GM19463 (cell line): ENCODE measurements at regions not wholly inside any gene's neighbourhood (a gene's known extent, or its start where the extent isn't known, plus 50 kb on each side); places are given as distances from the start of the nearest gene placed in this dataset.

Experiments used
- ATAC-seq: cut with Tn5 transposase; IDR thresholded peaks from one replicate; pipeline ENCODE4 v1.9.1; 2021; ENCODE audit warnings: mild to moderate bottlenecking, moderate library complexity; ENCODE audit not compliant: unreplicated experiment

DNA sequence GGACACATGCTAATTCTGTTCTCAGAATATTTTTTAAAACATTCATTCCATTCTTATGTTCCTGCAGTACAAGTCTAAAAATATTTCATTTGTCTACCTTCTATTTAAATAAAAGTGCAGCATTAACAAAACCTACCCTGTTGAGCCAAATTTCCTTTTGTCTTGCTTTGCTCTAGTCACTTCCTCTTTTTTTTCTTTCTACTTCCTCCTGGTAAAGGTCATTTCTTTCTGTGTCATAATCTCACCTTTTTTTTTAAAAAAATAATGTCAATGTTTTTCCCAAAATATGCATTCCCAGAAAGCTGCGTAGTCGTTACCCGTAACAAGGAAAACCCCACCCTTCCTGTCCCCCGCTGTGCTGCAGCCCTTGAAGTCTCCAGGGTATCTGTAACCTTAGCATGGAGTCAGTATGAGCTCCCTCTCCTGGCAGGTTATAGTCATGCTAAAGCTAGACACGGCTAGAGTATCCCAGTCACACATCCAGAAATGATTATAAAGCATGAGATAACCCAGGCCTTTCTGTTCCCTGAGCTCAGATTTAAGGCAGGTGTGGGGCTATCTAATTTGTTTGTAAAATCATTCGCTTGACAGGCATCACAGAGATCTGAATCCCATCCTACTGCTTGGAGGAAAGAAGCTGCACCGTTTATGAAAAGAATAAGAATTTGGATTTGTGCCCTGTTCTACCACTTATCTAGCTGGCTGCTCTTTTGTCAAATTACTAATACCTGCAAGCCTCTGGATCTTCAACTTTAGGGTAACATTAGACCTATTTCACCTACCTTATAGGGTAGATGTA lies 51.1 kb upstream of the EED start:
- ATAC-seq: peak; percentile 92

DNA sequence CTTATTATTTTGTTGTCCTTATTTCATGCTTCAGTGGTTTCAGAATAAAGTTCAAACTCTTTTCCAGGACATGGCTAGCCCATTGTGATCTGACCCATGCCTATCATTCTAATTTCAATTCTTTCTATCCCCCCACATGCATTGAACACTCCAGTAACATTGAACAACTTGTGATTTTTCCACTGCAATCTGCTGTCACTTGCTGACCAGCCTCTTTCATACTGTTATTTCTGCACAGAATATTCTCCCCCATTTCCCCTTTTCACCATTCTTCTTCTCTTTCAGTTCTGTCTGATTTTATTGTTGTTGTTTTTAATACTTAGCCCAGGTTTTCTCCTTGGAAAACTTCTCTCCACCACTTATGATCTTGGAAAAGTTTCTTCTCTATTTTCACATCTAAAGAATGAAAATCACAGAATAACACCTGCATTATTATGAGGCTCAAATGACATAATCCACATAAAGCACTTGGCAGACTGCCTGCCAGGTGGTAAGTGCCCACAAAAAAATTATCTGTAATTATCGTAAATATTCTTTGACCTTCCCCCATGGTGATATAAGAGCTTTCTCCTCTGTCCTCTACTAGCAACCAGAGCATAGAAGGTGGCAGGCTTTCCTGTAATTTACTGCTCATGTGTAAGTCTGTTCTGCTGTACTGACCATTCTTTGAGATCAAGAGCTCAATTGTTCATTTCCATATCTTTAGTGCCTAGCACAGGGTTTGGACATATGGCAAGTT lies 51.9 kb upstream of the EED start:
- no peak for ATAC-seq

DNA sequence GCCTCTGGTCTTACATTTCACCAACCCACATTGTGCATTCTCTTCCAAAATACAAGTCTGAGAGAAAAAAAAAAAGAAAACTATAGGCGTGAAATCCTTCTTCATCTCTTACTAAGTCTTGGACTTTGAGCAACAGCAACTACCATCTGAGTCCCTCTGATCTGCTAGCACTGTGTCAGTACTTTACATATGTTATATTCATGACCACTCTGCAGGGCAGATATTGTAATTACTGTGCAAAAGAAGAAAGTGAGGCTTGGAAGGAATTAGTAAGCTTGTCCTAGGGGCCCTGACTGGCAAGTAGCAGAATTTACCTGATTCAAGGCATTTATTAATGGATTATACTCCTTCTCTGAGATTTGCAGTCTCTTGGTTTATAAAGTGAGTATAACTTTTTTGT lies 52.7 kb upstream of the EED start:
- no peak for ATAC-seq

DNA sequence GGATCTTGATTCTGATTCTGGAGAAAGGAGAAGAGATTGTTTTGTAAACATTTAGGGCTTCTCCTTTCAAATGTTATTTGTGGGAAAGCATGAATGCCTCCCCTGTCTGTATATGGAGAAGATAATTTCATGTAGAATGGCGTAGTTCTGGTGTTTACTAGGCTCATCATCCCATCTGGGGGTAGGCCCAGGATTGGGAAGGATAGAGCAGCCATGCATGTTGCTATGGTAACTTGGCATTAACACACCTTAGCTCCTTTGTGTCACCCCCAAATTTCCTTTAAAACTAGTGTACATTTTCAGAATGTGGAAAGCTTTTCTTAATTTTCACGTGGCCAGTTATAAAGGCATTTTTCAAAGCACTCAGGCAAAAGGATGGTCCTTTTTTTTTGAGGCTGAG lies 57.5 kb upstream of the EED start:
- ATAC-seq: no peak

DNA sequence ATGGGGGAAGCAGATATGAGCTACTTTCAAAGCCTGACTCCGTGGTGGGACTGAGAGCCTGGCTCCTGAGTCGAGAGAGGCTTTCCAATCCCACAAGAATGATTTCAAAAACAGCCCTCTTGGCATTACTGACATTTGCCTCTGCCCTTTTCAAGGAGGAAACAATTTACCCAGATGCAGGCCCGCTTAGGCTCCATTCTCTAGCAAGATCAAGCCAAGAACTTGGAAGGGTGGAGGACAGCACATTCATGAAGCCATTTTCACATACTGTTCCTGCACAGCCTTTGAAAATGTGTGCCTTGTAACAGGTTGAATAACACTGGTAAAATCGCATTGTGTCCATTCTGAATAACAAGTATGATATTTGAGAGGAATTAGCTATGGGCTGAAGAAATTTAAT lies 58.2 kb upstream of the EED start:
- no peak for ATAC-seq

DNA sequence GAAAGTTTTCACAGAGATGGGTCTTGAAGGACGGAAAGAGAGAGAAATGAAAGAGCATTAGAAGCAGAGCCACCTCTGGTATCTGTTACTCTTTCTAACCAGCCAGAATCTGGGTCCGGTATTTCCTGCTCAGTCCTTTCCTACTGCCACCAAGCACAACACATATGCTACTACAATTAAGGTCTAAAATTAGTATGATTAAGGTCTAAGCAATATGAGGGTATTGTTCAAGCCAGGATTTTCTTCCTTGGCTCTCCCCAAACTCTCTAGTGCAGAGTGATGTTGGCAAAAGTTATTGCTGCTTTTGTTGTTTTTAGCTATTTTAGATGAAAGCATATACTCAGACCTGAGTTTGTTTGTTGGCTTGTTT lies 59.2 kb upstream of the EED start:
- ATAC-seq: no peak

DNA sequence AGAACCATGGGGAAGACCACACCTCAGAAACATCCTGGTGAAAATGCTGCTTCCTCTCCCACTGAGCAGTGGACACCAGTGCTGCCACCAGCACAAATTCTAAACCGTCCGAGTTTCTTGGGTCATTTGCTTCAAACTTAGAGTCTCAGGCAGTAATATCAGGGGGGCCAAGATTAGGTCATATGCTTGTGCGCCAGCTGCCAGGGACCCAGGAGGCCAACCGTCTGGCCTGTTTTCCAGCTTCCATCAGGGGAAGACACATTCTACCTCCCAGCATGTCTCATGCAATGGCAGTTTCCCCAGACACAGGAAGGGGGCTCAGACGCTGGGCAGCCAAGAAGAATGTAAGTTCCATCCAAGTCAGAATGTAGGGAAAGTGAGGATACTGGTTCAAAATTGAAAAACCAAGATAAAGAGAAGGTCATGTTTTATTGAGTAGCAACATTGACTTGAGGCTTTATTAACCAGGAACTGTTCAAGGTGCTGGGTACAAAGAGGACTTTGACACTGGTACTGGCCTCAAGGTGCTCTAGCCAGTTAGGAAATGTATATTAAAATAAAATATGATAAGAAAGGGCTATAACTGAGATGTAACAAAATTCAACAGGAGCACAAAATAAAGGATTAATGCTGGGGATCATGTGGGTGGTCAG lies 59.7 kb upstream of the EED start:
- ATAC-seq: no peak

DNA sequence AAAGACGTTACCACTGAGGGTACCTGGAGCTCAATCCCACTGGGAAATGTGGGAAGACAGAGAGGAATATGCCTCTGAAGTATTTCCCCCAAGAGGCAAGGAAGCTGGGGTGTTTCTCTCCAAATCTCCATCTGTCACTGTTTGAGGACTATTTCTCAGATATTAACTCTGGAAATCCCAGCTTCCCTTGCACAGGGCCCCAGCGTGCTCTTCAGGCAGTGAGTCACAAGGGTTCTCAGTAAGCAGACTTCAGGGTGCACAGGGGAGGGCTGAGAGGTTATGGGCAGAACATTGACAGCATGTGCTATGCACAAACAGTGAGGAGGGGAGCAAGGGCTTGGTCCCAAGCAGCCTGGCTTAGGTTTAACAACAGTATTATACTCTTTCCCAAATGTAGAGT lies 60.9 kb upstream of the EED start:
- ATAC-seq: peak; percentile 32

DNA sequence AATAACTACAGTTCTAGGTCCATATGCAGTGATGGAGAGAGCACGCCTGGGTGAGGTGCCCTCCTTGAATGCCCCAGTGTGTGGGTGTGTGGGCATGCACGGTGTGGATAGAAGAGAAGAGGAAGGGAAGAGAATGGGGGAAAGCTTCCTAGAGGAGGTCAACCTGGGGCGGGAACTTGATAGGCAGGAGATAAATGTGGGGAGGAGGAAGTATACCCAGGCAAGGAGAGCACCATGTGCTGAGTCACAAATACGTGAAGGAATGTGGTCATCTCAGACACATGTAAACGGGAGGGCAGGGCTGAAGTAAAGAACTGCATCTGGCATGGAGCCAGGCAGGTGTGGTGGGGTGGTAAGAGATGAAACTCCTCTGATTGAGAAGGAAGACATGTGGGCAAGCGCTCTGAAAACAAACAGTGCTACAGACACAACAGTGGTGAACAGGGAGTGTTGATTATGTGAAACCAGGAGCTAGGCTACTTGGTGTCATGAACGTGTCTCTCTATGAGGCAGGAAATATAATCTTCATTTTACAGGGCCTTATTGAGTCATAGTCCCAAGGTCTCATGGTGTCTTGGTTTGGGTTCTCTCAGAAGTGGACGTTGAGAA lies 61.5 kb upstream of the EED start:
- peak; percentile 88 for ATAC-seq

DNA sequence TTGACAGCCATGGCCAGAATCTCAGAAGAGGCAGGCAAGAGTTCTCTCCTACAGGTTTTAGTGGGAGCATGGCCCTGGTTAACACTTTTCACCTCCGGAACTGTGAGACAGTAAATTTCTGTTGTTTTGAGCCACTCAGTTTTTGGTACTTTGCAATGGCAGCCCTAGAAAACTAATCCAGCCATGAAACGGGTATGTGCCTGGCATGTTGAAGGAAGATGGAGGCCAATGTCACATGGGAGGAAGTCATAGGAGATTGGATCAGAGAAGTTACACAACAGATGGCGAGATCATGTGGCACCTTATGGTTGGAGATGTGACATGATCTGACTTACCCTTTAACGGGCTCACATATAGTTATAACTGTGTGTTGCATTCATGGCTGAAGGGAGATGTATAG lies 63.2 kb upstream of the EED start:
- ATAC-seq: no peak

DNA sequence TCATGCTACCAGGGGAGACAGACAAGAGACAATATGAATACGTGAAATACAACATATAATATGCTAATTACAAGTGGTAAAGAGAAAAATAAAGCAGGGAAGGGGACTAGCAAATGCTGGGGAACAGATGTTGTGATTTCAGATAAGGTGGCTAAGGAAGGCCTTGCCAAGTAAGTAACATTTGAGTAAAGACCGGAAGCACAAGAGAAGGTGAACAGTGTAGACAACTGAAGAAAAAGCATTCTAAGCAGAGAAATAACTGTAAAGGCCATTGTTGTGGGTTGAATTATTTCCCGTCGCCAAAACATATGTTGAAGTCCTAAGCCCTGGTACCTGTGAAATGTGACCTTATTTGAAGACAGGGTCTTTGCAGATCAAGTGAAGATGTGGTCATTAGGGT lies 63.7 kb upstream of the EED start:
- no peak for ATAC-seq

DNA sequence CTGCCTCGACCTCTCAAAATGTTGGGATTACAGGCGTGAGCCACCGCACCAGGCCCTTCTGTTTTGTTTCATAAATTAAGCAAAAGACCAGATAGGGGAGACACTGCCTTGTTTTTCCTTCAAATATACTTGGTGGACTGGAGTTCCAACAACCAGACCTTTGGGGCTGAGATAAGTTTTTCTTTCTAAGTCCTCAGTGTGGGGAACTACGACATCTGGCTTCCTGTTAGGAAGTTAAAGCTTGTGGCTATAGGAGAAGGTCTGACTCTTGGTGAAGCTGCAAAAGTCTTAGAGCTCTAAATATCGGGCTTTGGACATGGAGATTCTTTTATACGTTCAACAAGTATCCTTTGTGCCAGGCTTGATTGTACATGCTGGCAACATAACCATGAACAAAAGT lies 64.1 kb upstream of the EED start:
- no peak for ATAC-seq

DNA sequence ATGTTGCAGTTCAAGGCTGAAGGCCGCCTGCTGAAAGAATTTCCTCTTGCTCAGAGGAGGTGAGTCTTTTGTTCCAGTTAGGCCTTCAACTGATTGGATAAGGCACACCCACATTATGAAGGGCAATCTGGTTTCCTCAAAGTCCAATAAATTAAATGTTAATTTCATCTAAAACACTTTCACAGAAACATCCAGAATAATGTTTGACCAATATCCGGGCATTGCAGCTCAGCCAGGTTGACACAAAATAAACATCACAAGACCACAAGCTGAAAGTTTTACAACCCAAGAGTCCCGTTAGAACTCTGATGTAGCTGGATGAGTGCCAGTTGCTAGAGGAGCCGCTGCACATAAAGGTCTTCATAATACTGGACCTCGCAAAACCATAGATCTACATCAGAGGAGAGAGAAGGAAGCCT lies 64.9 kb upstream of the EED start:
- ATAC-seq: no peak

DNA sequence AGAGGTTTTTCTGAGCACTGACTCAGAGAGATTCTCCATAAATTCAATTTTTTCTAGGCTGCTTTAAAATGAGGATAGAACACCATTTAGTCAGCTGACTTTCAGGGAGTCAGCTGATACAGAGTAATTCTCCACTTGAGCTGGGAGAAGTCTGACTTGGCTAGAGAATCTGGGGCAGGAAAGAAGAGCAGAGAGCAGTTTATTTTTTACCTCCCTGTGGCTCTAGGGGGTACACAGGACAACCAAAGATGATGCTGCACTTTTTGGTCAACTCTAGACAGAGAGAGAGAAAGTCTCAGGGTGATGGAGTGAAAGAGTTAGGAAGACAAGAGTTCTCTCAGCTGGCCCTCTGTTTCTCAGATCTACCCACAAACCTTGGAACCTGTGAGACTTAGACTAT lies 67.3 kb upstream of the EED start:
- ATAC-seq: no peak

DNA sequence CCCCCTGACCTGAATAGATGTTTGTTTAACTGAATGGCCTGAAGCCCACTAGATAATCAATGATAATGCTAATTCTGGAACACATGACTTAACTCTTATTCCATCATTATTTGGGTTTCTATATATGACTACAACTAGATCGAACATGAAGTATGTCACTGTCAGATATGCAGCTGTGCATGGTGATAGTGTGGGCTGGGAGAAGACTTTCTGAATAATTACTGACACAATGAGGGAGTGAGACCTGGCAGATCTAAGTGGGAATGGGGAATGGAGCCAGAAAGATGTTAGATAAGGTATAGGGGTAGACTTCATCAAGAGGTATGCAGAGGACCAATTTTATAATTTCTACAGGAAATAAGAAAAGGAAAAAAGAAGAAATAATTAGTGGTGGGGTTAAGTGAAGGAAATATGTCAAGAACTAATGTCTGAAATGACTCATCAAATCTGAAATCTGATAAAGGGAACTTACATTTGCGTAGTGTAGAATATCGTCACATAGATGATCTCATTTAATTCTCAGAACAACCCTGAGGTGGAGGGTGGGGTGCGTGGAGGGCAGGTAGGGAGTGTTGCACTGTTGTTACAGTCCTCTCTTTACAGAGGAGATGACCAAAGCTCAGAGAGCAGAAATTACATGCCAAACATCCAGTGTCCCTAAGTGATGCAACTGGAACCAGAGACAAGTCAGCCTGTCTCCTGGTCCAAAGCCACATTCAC lies 68.2 kb upstream of the EED start:
- ATAC-seq: peak; percentile 66

DNA sequence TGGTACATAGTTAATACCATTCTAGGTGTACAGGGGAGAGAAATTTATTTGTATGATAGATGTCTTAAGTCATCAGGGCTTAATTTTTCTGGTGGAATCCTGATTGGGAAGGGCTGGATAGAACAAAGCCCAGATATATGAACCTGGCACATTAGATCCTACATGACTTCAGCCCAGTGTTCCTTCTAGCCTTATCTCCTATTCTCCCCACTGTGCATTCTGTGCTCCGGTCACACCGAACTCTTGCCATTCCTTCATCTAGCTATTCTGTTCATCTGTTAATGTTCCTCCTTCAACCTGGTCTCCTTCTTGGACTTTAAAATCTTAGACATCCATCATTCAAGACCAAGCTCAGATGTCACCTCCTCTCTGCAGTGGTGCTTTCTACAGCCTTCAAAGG lies 68.9 kb upstream of the EED start:
- ATAC-seq: no peak

DNA sequence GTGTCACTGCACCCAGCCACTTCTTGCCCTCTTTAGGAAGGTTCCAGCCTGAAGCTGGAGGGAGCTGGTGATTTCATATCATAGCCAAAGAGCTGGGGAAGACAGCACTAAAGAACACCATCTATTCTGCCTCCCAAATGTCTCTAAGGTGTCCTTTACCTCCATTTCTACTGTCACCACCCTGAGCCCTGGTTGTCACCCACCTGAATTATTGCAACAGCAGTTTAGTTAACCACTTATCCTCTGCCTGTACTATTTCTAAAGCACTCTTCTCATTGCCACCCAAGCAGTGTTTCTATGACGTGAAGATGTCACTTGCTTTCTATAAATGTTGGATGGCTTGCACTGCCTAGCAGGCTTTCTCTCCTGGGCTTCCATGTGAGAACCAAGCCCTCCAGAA lies 69.4 kb upstream of the EED start:
- ATAC-seq: no peak

DNA sequence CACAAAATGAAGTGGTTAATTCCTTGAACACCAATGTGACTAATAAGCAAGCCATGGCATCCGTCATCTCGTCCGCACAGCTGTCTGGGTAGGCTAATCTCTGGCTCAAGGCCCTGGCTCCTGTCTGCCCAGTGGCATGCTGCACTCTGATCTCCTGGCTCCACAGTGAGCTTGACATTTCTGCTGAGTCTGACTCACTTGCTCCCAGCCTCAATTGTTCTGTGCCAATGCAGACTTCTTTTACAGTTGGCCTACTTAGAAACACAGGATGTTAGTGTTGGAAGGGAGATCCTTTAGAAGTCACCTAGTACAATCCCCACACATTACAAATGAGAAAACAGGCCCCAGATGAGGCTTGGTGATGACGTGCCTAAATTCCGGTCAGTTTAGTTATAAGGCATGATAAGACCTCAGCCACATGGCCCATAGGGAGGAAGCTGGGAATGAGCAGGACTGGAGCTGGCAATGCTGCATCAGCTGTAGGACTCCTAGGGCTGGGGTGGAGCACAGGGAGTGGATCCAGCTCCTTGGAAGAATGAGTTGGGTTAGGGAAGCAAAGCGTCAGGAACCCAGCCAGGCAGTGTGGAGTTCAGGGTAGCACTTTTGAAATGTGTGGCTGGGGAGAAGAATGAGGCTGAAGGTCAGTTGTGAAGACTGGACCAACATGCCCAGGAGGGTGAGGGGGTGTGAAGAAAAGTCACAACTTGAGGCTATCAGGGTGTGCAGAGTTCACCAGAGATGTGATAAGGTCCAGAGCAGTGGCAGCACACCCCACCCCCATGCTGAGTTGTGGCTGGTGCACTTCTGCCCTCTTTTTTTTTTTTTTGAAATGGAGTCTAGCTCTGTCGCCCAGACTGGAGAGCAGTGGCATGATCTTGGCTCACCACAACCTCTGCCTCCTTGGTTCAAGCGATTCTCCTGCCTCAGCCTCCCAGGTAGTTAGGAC lies 70.2 kb upstream of the EED start:
- no peak for ATAC-seq

DNA sequence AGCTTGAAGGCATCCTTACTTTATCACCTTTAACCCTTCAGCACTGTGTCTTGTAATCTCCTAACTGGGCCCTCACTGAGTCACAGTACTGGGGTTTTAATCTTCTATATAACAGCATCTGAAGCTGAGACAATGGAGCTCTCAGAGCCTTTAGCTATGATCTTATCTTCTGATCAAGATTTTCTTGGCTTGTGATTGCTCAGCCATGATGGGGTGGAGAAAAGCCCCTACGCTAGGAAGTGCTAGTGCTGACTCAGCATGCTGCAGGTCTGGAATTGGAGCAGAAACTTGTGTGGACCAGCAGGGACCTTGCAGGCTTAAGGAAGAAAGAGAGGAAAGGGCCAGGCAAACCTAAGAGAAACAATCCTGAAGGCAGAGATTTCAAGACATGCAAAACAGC lies 71.7 kb upstream of the EED start:
- ATAC-seq: no peak

DNA sequence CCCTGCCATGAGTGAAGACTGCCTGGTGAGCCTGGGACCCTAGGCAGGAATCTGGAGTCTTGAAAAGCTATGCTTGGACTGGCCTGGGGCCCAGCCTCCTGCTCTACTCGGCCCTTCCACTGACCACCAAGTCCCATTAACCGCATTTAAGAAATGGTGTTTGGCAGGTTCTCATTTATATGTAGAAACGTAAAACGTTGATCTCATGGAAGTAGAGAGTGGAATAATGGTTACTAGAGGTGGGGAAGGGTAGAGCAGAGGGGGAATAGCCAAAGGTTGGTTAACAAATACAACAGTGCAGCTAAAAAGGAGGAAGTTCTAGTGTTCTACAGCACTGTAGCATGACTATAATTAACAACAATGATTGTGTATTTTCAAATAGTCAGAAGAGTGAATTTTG lies 72.9 kb upstream of the EED start:
- no peak for ATAC-seq
